Loucy (cell line): ENCODE measurements at regions not wholly inside any gene's neighbourhood (a gene's known extent, or its start where the extent isn't known, plus 50 kb on each side); places are given as distances from the start of the nearest gene placed in this dataset.

Source experiments
- H2AFZ ChIP-seq: fragments of 200-600 bp; sonication (generic); 2 replicates; pipeline ENCODE4 v1.6.0; 2016; ENCODE audit warnings: antibody characterized with exemption, mild to moderate bottlenecking, low read length, moderate library complexity
- H3F3A ChIP-seq: fragments of 200-600 bp; 2 replicates; pipeline ENCODE4 v1.6.0; 2016; ENCODE audit warnings: antibody characterized with exemption, low read depth, mild to moderate bottlenecking
- H3K27me3 ChIP-seq: fragments of 200-600 bp; sonication (generic); 2 replicates; pipeline ENCODE4 v1.6.1; 2014; ENCODE audit warnings: low read length, mild to moderate bottlenecking; ENCODE audit not compliant: insufficient read depth, poor library complexity, severe bottlenecking
- H3K36me3 ChIP-seq: fragments of 200-600 bp; sonication (generic); 2 replicates; pipeline ENCODE4 v1.6.1; 2016; ENCODE audit warnings: low read length; ENCODE audit not compliant: insufficient read depth
- H3K4me1 ChIP-seq: fragments of 200-600 bp; sonication (generic); 2 replicates; pipeline ENCODE4 v1.5.1; 2014; ENCODE audit warnings: low read length, mild to moderate bottlenecking; ENCODE audit not compliant: insufficient read depth, poor library complexity, severe bottlenecking
- H3K4me2 ChIP-seq: fragments of 200-600 bp; sonication (generic); 2 replicates; pipeline ENCODE4 v1.6.0; 2014; ENCODE audit warnings: antibody characterized with exemption, low read length, low read depth, mild to moderate bottlenecking; ENCODE audit not compliant: poor library complexity, severe bottlenecking
- H3K4me3 ChIP-seq: fragments of 200-600 bp; sonication (generic); 2 replicates; pipeline ENCODE4 v1.5.1; 2014; ENCODE audit warnings: low read length, mild to moderate bottlenecking, mixed read lengths; ENCODE audit not compliant: poor library complexity, severe bottlenecking
- H3K79me2 ChIP-seq: fragments of 200-600 bp; sonication (generic); 2 replicates; pipeline ENCODE4 v1.6.1; 2014; ENCODE audit warnings: low read length; ENCODE audit not compliant: insufficient read depth
- H3K9ac ChIP-seq: fragments of 200-600 bp; sonication (generic); 2 replicates; pipeline ENCODE4 v1.6.0; 2014; ENCODE audit warnings: mild to moderate bottlenecking, low read depth, low read length, moderate library complexity; ENCODE audit not compliant: poor library complexity, severe bottlenecking
- H3K9me2 ChIP-seq: fragments of 200-600 bp; sonication (generic); replicated peaks from 2 replicates; pipeline ENCODE4 v1.6.1; 2016; ENCODE audit warnings: low read depth, low read length, mixed read lengths
- H3K9me3 ChIP-seq: fragments of 200-600 bp; sonication (generic); 2 replicates; pipeline ENCODE4 v1.6.1; 2014; ENCODE audit warnings: mild to moderate bottlenecking, antibody characterized with exemption, low read length, low read depth; ENCODE audit not compliant: insufficient read depth
- H4K20me1 ChIP-seq: fragments of 200-600 bp; sonication (generic); 2 replicates; pipeline ENCODE4 v1.6.0; 2014; ENCODE audit warnings: antibody characterized with exemption, low read length, mild to moderate bottlenecking; ENCODE audit not compliant: insufficient read depth, poor library complexity, severe bottlenecking
- CTCF ChIP-seq: fragments of 200-600 bp; sonication (generic); conservative IDR thresholded peaks from 2 replicates; pipeline ENCODE4 v1.5.1; 2014; ENCODE audit warnings: mild to moderate bottlenecking, antibody characterized with exemption, low read length
- EZH2phosphoT487 ChIP-seq: fragments of 200-600 bp; IDR thresholded peaks from 2 replicates; pipeline ENCODE4 v1.6.1; 2018; ENCODE audit warnings: antibody characterized with exemption, mild to moderate bottlenecking, moderate library complexity, borderline replicate concordance

GRCh38 chr4:56235011-56235410, 152.3 kb downstream of the AASDH start:
- H3K9ac ChIP-seq = no peak overlapping the region
- H3K79me2 ChIP-seq = no peaks in the 10 kb centered on the region
- H3K9me2 ChIP-seq = no peaks in the 10 kb centered on the region
- TF ChIP-seq EZH2phosphoT487 (no peak), CTCF (no peak)
- no peaks in the 10 kb centered on the region for H3F3A ChIP-seq
- no peaks in the 10 kb centered on the region for H4K20me1 ChIP-seq
- peaks cover 4% of the 10 kb centered on the region for H3K4me1 ChIP-seq
- H3K27me3 ChIP-seq = peaks cover 61% of the 10 kb centered on the region
- no peak overlapping the region for H2AFZ ChIP-seq
- no peak overlapping the region for H3K4me2 ChIP-seq
- no peaks in the 10 kb centered on the region for H3K36me3 ChIP-seq
- H3K9me3 ChIP-seq = no peaks in the 10 kb centered on the region
- H3K4me3 ChIP-seq = no peak overlapping the region

- Histone ChIP-seq H3K4me1 (peaks cover 4% of the 10 kb centered on the region), H3K4me3 (no peak overlapping the region), H4K20me1 (no peaks in the 10 kb centered on the region), H3K36me3 (no peaks in the 10 kb centered on the region), H3K79me2 (no peaks in the 10 kb centered on the region), H3K27me3 (peaks cover 63% of the 10 kb centered on the region), H3F3A (no peaks in the 10 kb centered on the region), H3K9me2 (no peaks in the 10 kb centered on the region), H3K9ac (no peak overlapping the region), H3K4me2 (no peak overlapping the region), H3K9me3 (no peaks in the 10 kb centered on the region), H2AFZ (no peak overlapping the region)
- no peak for TF ChIP-seq EZH2phosphoT487
- TF ChIP-seq CTCF = no peak
Measured at GRCh38 chr4:56234098-56234497, 153.2 kb downstream of the AASDH start.

DNA sequence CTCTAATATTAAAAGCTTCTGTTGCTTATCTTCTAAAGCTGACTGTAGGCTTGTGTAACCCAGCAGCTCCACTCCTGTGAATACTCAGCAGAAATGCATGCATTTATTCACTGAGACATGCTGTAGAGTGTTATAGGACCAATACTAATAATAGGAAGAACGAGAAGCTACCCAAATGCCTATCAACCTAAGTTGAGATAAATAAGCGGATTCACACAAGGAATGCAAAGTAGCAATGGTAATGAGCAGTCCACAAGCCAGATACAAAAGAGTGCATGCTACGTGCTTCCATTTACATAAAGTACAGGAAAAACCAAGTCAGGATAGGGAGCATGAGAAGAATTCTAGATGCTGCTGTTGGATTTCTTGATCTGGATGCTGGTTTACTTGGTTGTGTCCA, 155.9 kb downstream of the AASDH start:
- H3K9ac ChIP-seq = no peak overlapping the region
- H3K9me2 ChIP-seq = no peaks in the 10 kb centered on the region

More for the DNA sequence above, 155.9 kb downstream of the AASDH start:
- Histone ChIP-seq H3F3A (no peaks in the 10 kb centered on the region), H4K20me1 (no peaks in the 10 kb centered on the region), H3K4me1 (peaks cover 4% of the 10 kb centered on the region), H2AFZ (no peak overlapping the region), H3K79me2 (no peaks in the 10 kb centered on the region), H3K4me3 (no peak overlapping the region), H3K9me3 (no peaks in the 10 kb centered on the region), H3K4me2 (no peak overlapping the region), H3K27me3 (peaks cover 85% of the 10 kb centered on the region), H3K36me3 (no peaks in the 10 kb centered on the region)
- no peak for TF ChIP-seq EZH2phosphoT487
- TF ChIP-seq CTCF = no peak
